ENCODE measurements at regions not wholly inside any gene's neighbourhood (a gene's known extent, or its start where the extent isn't known, plus 50 kb on each side); places are given as distances from the start of the nearest gene placed in this dataset.

DNA sequence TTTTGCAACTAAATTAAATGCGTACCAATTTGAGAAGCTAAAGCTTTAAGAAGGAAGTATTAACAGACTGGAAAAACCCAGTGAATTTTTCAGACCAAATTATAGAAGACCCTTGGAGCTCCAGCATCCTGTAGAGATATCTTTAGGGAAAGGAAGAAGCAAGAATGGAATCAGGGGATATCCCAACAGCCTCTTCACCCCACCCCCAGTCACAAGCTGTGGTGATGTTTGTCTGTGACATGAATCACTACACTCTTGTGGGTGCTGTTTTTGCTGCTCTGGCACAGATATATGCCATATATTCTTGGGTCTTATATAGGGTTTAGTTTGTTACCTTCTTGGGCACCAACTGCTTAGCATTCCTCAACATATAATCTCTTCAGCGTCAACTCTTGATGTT is 78.5 kb upstream of the BCL6 start:
- no peak for DNase-seq

DNA sequence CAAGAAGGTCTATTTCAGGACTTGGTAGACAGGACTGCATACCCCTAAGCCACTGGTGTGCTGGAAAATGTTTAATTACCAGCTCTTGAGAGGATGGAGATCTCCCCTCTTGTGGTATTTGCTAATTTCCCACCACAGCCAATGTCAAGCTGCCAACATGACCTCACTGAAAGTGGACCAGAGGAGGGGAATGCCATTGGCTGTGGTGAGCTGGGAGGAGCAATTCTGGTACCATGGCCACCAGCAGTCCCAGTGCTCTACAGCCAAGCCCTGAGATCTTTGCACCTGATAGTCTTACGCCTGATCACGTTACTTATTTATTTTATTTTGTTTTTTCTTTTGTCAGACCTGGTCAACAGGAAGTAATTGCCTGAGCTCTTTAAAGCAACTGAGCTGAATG is 82.5 kb upstream of the BCL6 start:
- no peak for DNase-seq

- DNase-seq: no peak
These were observed 83.5 kb upstream of the BCL6 start for GRCh38 chr3:187828579-187829452.

DNA sequence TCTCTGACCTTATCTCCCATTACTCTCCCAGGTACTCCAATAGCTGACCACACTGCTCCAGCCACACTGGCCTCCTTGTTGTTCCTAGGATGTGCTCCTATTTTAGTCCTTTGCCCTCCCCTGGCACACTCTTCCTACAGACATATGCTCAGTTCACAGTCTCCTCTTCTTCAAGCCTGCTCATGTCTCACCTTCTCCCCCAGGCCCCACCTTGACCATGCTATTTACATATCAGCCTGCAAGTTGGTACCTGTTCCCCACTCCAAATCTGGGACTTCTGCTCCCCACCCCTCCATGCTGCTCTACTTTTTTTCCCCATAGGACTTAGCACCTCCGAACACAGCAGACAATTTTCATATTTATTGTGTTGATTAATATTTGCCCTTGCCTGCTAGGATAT is 84.9 kb upstream of the BCL6 start:
- DNase-seq: no peak

GRCh38 chr3:187831125-187832051 is 86.1 kb upstream of the BCL6 start:
- DNase-seq: peak; percentile 43 to 76

DNA sequence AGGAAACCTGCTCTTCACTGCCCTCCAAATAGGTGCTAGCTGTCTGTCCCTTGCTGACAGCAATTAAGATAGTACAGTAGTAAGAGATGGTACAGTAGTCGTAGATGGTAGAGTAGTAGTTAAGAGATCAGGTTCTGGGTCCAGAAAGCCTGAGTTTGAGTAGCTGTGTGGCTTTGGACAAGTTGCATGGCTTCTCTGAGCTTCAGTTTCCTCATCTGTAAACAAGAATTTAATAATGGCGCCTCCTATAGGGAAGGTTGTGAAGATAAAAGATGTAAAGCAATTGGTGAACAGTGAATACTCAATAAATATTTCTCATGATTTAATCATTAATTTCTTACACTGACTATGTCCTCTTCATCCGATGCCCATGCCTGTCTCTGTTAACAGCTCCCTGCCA is 86.9 kb upstream of the BCL6 start:
- no peak for DNase-seq

GRCh38 chr3:187833375-187833774 is 88.1 kb upstream of the BCL6 start:
- DNase-seq: no peak

DNA sequence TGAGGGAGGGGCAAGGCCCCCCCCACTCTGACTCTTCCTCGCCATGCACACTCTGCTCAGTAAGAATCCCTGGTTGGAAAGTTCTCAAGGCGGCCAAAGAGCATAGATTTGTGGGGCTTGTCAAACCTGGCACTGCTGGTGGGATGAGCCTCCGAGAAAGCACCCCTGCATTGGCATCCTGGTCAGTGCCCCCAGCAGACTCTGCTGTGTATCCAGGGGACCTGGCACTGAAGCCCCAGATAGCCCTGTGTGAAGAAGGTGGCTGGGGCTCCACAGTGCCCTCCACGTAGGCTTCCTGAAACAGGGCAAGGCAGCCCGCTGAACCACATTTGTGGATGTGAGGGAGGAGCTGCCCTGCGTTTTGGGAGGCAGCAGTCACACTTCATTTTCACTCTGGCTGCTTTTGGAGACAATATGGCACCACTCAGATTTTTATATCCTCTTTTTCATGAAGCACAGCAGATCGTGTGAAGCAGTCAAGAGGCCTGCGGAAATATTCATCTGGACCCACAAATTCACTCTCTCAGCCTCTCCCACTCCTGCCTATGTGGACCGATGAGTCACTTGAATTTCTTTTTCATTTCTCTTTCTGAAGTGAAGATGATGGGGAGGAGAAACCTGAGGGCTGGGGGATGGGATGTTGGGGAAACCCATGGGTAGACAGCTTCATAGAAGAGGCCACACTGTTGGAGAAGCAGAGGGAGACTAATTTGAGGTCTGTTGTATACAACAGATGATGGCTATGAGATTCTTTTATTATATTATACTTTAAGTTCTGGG is 88.7 kb upstream of the BCL6 start:
- DNase-seq: no peak

- DNase-seq: no peak
These were observed 91.8 kb upstream of the BCL6 start for GRCh38 chr3:187836823-187837770.

DNA sequence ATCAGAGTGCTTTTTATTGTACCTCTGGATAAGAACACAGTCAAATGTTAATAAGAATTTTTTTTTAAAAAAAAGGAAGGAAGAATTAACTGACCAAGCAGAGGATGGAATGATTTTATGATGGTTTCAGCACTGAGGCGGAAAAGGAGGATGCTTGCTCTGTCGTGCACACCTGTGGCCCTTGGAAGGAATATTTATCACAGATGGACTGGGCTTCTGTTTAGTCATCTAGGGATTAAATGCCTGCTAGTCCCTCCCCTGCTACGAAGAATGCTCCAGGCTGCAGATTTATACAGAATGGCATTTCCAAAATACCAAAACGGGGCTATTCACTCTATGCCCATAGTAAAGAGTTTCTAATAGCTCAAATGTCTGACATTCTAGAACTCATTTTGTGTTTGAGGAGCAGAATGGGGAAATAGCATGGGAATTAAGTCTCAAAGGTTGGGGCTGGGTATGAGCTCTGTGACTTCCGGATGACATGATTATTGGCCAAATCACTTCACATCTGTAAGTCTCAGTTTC is 92.8 kb upstream of the BCL6 start:
- peak; percentile 11 to 57 for DNase-seq

- no peak for DNase-seq
These were observed 94.2 kb upstream of the BCL6 start for GRCh38 chr3:187839422-187839821.

GRCh38 chr3:187840856-187841255 is 95.6 kb upstream of the BCL6 start:
- no peak for DNase-seq

DNA sequence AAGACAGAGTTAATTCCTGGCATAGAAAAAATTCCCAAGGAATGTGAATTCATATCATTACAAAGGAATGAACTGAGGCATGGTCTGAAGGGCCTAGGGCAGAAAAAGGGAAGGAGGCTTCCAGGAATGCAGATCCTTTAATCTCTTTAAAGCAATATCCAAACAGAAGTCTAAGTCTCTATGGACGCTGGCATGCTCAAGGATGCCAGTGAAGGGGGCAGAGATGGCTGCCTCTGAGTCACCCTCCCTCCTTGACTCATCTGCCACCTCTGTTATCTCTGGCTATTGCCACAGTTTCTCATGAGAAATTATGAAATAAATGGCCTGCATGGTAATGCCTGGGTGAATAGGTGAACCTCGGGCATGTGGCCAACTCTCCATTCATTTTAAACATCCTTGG is 96.3 kb upstream of the BCL6 start:
- DNase-seq: no peak

DNA sequence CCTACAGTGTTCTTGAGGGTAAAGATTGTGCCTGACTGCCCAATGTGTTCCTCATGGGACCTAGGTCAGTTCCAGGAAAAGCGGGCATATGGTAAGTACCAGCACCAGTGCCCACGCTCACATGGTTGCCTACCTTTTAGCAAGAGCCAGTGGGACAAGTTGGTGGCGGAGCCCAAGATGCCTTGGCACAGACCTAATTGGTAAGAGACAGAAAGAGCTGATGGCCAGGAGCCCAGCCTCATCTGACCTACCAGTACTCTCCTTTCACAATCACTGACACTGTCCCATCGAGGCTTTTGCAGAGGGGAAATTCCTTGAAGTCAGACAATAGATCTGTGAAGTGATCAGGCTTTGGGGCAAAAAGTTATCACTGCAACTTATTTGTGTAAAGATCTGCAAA is 98.4 kb upstream of the BCL6 start:
- DNase-seq: no peak

- DNase-seq: no peak
These were observed 99.4 kb upstream of the BCL6 start for GRCh38 chr3:187844708-187845107.

DNA sequence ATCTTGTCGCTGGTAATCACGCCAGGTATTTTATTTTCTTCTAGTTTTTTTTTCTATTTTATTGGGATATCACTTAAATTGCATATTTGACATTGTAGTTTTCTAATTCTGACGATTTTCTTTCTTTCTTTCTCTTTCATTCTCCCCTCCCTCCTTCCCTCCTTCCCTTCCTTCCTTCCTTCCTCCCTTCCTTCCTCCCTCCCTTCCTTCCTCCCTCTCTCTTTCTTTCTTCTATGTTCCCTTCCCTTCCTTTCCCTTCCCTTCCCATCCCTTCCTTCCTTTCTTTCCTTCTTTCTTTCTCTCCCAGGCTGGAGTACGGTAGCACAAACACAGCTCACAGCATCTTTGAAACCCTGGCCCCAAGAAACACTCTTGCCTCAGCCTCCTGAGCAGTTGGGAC is 100.6 kb upstream of the BCL6 start:
- no peak for DNase-seq

- no peak for DNase-seq
These were observed 103.1 kb upstream of the BCL6 start for GRCh38 chr3:187848401-187848800.

- DNase-seq: no peak
These were observed 103.9 kb upstream of the BCL6 start for GRCh38 chr3:187849016-187849654.

- no peak for DNase-seq
These were observed 105.1 kb upstream of the BCL6 start for GRCh38 chr3:187850258-187850921.
